HCT116 (cell line): ENCODE measurements at regions not wholly inside any gene's neighbourhood (a gene's known extent, or its start where the extent isn't known, plus 50 kb on each side); places are given as distances from the start of the nearest gene placed in this dataset.

Experiments
- CEBPB ChIP-seq: IDR thresholded peaks from 2 replicates; pipeline ENCODE4 v1.6.1; 2012; ENCODE audit warnings: low read depth
- ELF1 ChIP-seq: IDR thresholded peaks from 2 replicates; pipeline ENCODE4 v1.6.1; 2012; ENCODE audit warnings: low read depth, borderline replicate concordance
- EZH2 ChIP-seq: fragments of 200-600 bp; sonication (generic); IDR thresholded peaks from 2 replicates; pipeline ENCODE4 v1.6.1; 2017; ENCODE audit warnings: antibody characterized with exemption, mixed run types
- POLR2A ChIP-seq: IDR thresholded peaks from 2 replicates; pipeline ENCODE4 v1.7.0; 2011; ENCODE audit warnings: borderline replicate concordance; ENCODE audit not compliant: insufficient read depth, insufficient read length; ENCODE audit errors: extremely low read depth
- TF ChIP-seq, protein P1 (sequence below), 3 experiments: fragments of 200-600 bp in 1 of 3; sonication (generic) in 1 of 3; IDR thresholded peaks in 2 of 3; conservative IDR thresholded peaks in 1 of 3; 2 replicates each; pipeline ENCODE4 v1.5.1; 2012 to 2017; ENCODE audit warnings: low read depth in 2 of 3, low read length in 2 of 3, antibody characterized with exemption in 1 of 3, borderline replicate concordance in 1 of 3, control low read depth in 1 of 3, mild to moderate bottlenecking in 1 of 3, mixed read lengths in 1 of 3, mixed run types in 1 of 3, moderate library complexity in 1 of 3; ENCODE audit not compliant: insufficient read depth in 1 of 3
- TF ChIP-seq, protein P2 (sequence below): IDR thresholded peaks from 2 replicates; pipeline ENCODE4 v1.6.1; 2011; ENCODE audit warnings: mild to moderate bottlenecking, low read length, moderate library complexity; ENCODE audit not compliant: insufficient replicate concordance; ENCODE audit errors: extremely low read depth

DNA sequence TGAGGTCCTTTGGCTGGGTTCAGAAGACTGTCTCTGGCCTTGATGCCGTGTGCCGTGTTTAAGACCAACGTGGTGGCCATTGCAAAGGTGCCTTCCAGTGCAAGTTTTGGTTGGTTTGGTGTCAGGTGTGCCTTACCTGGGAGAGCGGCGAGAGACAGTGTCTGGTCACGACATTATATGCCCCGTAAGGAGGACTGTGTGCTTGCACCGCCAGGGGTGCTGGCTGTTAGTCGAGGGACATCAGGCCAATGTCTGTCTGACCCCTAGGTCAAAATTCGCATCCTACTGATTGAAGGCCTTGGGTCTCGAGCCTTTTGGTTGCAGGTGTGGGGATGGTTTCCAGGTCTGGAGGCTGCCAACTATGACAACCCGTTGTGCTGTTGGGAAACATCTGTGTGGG, 111.9 kb downstream of the SNRPN start:
- TF ChIP-seq, protein P1, sequence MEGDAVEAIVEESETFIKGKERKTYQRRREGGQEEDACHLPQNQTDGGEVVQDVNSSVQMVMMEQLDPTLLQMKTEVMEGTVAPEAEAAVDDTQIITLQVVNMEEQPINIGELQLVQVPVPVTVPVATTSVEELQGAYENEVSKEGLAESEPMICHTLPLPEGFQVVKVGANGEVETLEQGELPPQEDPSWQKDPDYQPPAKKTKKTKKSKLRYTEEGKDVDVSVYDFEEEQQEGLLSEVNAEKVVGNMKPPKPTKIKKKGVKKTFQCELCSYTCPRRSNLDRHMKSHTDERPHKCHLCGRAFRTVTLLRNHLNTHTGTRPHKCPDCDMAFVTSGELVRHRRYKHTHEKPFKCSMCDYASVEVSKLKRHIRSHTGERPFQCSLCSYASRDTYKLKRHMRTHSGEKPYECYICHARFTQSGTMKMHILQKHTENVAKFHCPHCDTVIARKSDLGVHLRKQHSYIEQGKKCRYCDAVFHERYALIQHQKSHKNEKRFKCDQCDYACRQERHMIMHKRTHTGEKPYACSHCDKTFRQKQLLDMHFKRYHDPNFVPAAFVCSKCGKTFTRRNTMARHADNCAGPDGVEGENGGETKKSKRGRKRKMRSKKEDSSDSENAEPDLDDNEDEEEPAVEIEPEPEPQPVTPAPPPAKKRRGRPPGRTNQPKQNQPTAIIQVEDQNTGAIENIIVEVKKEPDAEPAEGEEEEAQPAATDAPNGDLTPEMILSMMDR (IDR thresholded peaks at IDR 0.05 in 2 of 3, conservative IDR thresholded peaks at IDR 0.05 in 1 of 3; ENCODE audit: borderline replicate concordance in 1 of 3, insufficient read depth in 1 of 3, low read depth in 2 of 3, low read length in 2 of 3): no peak
- TF ChIP-seq POLR2A: no peak
- TF ChIP-seq CEBPB: no peak
- TF ChIP-seq ELF1: no peak
- no peak for TF ChIP-seq EZH2
- TF ChIP-seq, protein P2, sequence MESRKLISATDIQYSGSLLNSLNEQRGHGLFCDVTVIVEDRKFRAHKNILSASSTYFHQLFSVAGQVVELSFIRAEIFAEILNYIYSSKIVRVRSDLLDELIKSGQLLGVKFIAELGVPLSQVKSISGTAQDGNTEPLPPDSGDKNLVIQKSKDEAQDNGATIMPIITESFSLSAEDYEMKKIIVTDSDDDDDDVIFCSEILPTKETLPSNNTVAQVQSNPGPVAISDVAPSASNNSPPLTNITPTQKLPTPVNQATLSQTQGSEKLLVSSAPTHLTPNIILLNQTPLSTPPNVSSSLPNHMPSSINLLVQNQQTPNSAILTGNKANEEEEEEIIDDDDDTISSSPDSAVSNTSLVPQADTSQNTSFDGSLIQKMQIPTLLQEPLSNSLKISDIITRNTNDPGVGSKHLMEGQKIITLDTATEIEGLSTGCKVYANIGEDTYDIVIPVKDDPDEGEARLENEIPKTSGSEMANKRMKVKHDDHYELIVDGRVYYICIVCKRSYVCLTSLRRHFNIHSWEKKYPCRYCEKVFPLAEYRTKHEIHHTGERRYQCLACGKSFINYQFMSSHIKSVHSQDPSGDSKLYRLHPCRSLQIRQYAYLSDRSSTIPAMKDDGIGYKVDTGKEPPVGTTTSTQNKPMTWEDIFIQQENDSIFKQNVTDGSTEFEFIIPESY: no peak
